HG03097 (cell line): ENCODE measurements at regions not wholly inside any gene's neighbourhood (a gene's known extent, or its start where the extent isn't known, plus 50 kb on each side); places are given as distances from the start of the nearest gene placed in this dataset.

Experiments
- ATAC-seq: cut with Tn5 transposase; IDR thresholded peaks from one replicate; pipeline ENCODE4 v1.9.1; 2021; ENCODE audit not compliant: unreplicated experiment, low FRiP score

- peak; percentile 10 for ATAC-seq
These were observed 354.1 kb upstream of the B3GALT2 start for GRCh38 chr1:193540511-193540910.

- ATAC-seq: peak; percentile 56
These were observed 353.5 kb upstream of the B3GALT2 start for GRCh38 chr1:193539731-193540459.

- ATAC-seq: no peak
These were observed 352.3 kb upstream of the B3GALT2 start for GRCh38 chr1:193538680-193539079.

GRCh38 chr1:193538003-193538354 lies 351.6 kb upstream of the B3GALT2 start:
- no peak for ATAC-seq

- peak; percentile 86 for ATAC-seq
These were observed 351.0 kb upstream of the B3GALT2 start for GRCh38 chr1:193537266-193538002.

GRCh38 chr1:193533853-193534252 lies 347.4 kb upstream of the B3GALT2 start:
- no peak for ATAC-seq

- peak; percentile 87 for ATAC-seq
These were observed 339.7 kb upstream of the B3GALT2 start for GRCh38 chr1:193525917-193526710.

GRCh38 chr1:193525411-193525810 lies 339.0 kb upstream of the B3GALT2 start:
- ATAC-seq: no peak

- no peak for ATAC-seq
These were observed 338.2 kb upstream of the B3GALT2 start for GRCh38 chr1:193524616-193525015.

- no peak for ATAC-seq
These were observed 337.6 kb upstream of the B3GALT2 start for GRCh38 chr1:193524021-193524420.

- ATAC-seq: no peak
These were observed 334.1 kb upstream of the B3GALT2 start for GRCh38 chr1:193520472-193520871.

- no peak for ATAC-seq
These were observed 333.5 kb upstream of the B3GALT2 start for GRCh38 chr1:193519922-193520321.

GRCh38 chr1:193516755-193517388 lies 330.5 kb upstream of the B3GALT2 start:
- no peak for ATAC-seq

- no peak for ATAC-seq
These were observed 328.0 kb upstream of the B3GALT2 start for GRCh38 chr1:193514397-193514796.

- ATAC-seq: no peak
These were observed 326.6 kb upstream of the B3GALT2 start for GRCh38 chr1:193513032-193513431.

- no peak for ATAC-seq
These were observed 318.5 kb upstream of the B3GALT2 start for GRCh38 chr1:193504920-193505319.

- no peak for ATAC-seq
These were observed 311.8 kb upstream of the B3GALT2 start for GRCh38 chr1:193498088-193498655.

- ATAC-seq: no peak
These were observed 308.0 kb upstream of the B3GALT2 start for GRCh38 chr1:193494368-193494767.

GRCh38 chr1:193489191-193489590 lies 302.8 kb upstream of the B3GALT2 start:
- no peak for ATAC-seq

GRCh38 chr1:193487722-193488121 lies 301.3 kb upstream of the B3GALT2 start:
- ATAC-seq: no peak
